Natural killer cell (primary cell): ENCODE measurements at regions not wholly inside any gene's neighbourhood (a gene's known extent, or its start where the extent isn't known, plus 50 kb on each side); places are given as distances from the start of the nearest gene placed in this dataset.

Source experiments
- ATAC-seq, 3 donors: fragments of 150-1000 bp in 2 of 3; fragments of 200-7000 bp in 1 of 3; cut with Tn5 transposase; 1 replicate in 1 of 3; 2 replicates in 2 of 3; pipeline ENCODE4 v1.10.0; 2021; ENCODE audit warnings: mild to moderate bottlenecking in 2 of 3, moderate library complexity in 2 of 3
- DNase-seq, 2 donors: peaks; one replicate each; pipeline versions ENCODE4 v3.0.0 to v3.0.0-alpha.2; 2013 to 2021; ENCODE audit warnings: mixed read lengths in 1 of 2
- H3K27ac ChIP-seq: one replicate; pipeline ENCODE4 v1.5.1; 2013; ENCODE audit warnings: mild to moderate bottlenecking, low read length
- H3K27me3 ChIP-seq: one replicate; pipeline ENCODE4 v1.6.1; 2013; ENCODE audit warnings: low read length; ENCODE audit not compliant: control insufficient read depth, insufficient read depth
- H3K36me3 ChIP-seq: one replicate; pipeline ENCODE4 v1.6.1; 2013; ENCODE audit warnings: low read length; ENCODE audit not compliant: control insufficient read depth, insufficient read depth
- H3K4me1 ChIP-seq: one replicate; pipeline ENCODE4 v1.6.1; 2013; ENCODE audit warnings: low read length; ENCODE audit not compliant: control insufficient read depth, insufficient read depth
- H3K4me3 ChIP-seq: one replicate; pipeline ENCODE4 v1.5.1; 2013; ENCODE audit warnings: low read length
- H3K9me3 ChIP-seq: one replicate; pipeline ENCODE4 v1.6.1; 2013; ENCODE audit warnings: low read length; ENCODE audit not compliant: control insufficient read depth, insufficient read depth
- H3K27ac Mint-ChIP-seq, 2 donors: one replicate each; pipeline ENCODE4 v1.8.0; 2022; ENCODE audit warnings: mild to moderate bottlenecking in 2 of 2, mixed read lengths in 2 of 2, moderate library complexity in 1 of 2
- H3K27me3 Mint-ChIP-seq, 2 donors: one replicate each; pipeline ENCODE4 v1.8.0; 2022; ENCODE audit warnings: low read depth in 2 of 2, mixed read lengths in 2 of 2
- H3K36me3 Mint-ChIP-seq: one replicate; pipeline ENCODE4 v1.8.0; 2022; ENCODE audit warnings: mixed read lengths
- H3K4me1 Mint-ChIP-seq, 2 donors: one replicate each; pipeline ENCODE4 v1.8.0; 2022; ENCODE audit warnings: mixed read lengths in 2 of 2
- H3K4me3 Mint-ChIP-seq: one replicate; pipeline ENCODE4 v1.8.0; 2022; ENCODE audit warnings: mild to moderate bottlenecking, moderate library complexity, mixed read lengths
- H3K9me3 Mint-ChIP-seq, 2 donors: one replicate each; pipeline ENCODE4 v1.8.0; 2022; ENCODE audit warnings: mixed read lengths in 2 of 2
- WGBS: methylation state at CpG from one replicate; pipeline ENCODE4 v1.1.7; 2013; ENCODE audit warnings: missing lambda C conversion rate; ENCODE audit not compliant: insufficient coverage; 5-methylcytosine and 5-hydroxymethylcytosine counted together
- intact Hi-C: fragments of 100-400 bp; cut with micrococcal nuclease; formaldehyde crosslinking; loops from one replicate; pipeline ENCODE4 v1.14.2; 2022
- TF ChIP-seq, protein P1 (sequence below): fragments of 200-600 bp; IDR thresholded peaks from one replicate; pipeline ENCODE4 v1.8.0; 2022; ENCODE audit warnings: antibody characterized with exemption

- Histone ChIP-seq H3K4me1 (no peaks in the 10 kb centered on the region), H3K4me3 (no peak overlapping the region), H3K9me3 (no peaks in the 10 kb centered on the region), H3K27me3 (no peaks in the 10 kb centered on the region), H3K27ac (no peak overlapping the region), H3K36me3 (no peaks in the 10 kb centered on the region)
- Mint-ChIP-seq H3K27me3 (no peaks in the 10 kb centered on the region), H3K4me3 (no peak overlapping the region), H3K36me3 (no peaks in the 10 kb centered on the region), H3K4me1 (no peaks in the 10 kb centered on the region), H3K27ac (no peak overlapping the region), H3K9me3 (peaks cover 9 to 19% of the 10 kb centered on the region in 2 donors)
- DNase-seq (no peak), ATAC-seq (no peak)
- intact Hi-C loops, result no loop called here
- WGBS, result 62% methylated on average over 4 of the region's 4 CpGs
- TF ChIP-seq, protein P1, sequence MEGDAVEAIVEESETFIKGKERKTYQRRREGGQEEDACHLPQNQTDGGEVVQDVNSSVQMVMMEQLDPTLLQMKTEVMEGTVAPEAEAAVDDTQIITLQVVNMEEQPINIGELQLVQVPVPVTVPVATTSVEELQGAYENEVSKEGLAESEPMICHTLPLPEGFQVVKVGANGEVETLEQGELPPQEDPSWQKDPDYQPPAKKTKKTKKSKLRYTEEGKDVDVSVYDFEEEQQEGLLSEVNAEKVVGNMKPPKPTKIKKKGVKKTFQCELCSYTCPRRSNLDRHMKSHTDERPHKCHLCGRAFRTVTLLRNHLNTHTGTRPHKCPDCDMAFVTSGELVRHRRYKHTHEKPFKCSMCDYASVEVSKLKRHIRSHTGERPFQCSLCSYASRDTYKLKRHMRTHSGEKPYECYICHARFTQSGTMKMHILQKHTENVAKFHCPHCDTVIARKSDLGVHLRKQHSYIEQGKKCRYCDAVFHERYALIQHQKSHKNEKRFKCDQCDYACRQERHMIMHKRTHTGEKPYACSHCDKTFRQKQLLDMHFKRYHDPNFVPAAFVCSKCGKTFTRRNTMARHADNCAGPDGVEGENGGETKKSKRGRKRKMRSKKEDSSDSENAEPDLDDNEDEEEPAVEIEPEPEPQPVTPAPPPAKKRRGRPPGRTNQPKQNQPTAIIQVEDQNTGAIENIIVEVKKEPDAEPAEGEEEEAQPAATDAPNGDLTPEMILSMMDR, result no peak
These were observed 360.8 kb downstream of the GPATCH2 start for GRCh38 chr1:217270101-217270500.

- H3K9me3 Mint-ChIP-seq, result peaks cover 9 to 20% of the 10 kb centered on the region in 2 donors
- no peaks in the 10 kb centered on the region for H3K4me1 Mint-ChIP-seq
- Histone ChIP-seq H3K9me3 (no peaks in the 10 kb centered on the region), H3K36me3 (no peaks in the 10 kb centered on the region), H3K27ac (no peak overlapping the region), H3K27me3 (no peaks in the 10 kb centered on the region), H3K4me3 (no peak overlapping the region), H3K4me1 (no peaks in the 10 kb centered on the region)
- intact Hi-C loops, result no loop called here
- no peaks in the 10 kb centered on the region for H3K36me3 Mint-ChIP-seq
- TF ChIP-seq, protein P1, result no peak
- no peak overlapping the region for H3K27ac Mint-ChIP-seq
- H3K4me3 Mint-ChIP-seq, result no peak overlapping the region
- ATAC-seq (no peak), DNase-seq (no peak)
- 81% methylated on average over 4 of the region's 5 CpGs for WGBS
- H3K27me3 Mint-ChIP-seq, result no peaks in the 10 kb centered on the region
These were observed 362.8 kb downstream of the GPATCH2 start for GRCh38 chr1:217268058-217268457.

DNA sequence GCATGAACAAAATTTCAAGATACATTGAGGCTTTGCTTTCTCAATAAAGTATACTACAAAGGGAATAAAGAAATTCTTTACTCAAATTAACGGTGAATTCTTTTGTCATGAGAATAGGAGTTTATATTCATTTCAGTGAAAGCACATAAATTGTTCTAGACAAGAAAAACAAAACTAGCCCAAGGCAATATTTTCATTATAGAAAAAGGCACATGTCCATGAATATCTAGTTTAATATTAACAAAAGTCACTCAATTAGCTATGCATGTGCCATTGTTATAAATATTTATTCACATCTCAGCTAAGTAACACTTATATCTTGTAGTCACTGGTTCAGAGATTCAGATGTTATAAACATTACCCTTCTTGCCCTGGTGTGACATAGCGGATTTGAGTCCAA lies 369.3 kb downstream of the GPATCH2 start:
- ATAC-seq (no peak), DNase-seq (no peak)
- no peaks in the 10 kb centered on the region for H3K9me3 ChIP-seq
- H3K27ac Mint-ChIP-seq, result no peak overlapping the region
- no peaks in the 10 kb centered on the region for H3K36me3 Mint-ChIP-seq
- intact Hi-C loops, result no loop called here
- TF ChIP-seq, protein P1, result no peak
- 83% methylated on average over 1 of the region's 2 CpGs for WGBS
- peaks cover 2 to 6% of the 10 kb centered on the region in 2 donors for H3K9me3 Mint-ChIP-seq
- no peak overlapping the region for H3K4me3 ChIP-seq
- no peaks in the 10 kb centered on the region for H3K27me3 ChIP-seq
- H3K36me3 ChIP-seq, result no peaks in the 10 kb centered on the region
- H3K4me3 Mint-ChIP-seq, result no peak overlapping the region
- no peak overlapping the region for H3K27ac ChIP-seq
- no peaks in the 10 kb centered on the region for H3K4me1 Mint-ChIP-seq
- no peaks in the 10 kb centered on the region for H3K27me3 Mint-ChIP-seq
- no peaks in the 10 kb centered on the region for H3K4me1 ChIP-seq

- H3K9me3 ChIP-seq, result no peaks in the 10 kb centered on the region
- Mint-ChIP-seq H3K4me3 (no peak overlapping the region), H3K27ac (no peak overlapping the region), H3K27me3 (no peaks in the 10 kb centered on the region), H3K36me3 (no peaks in the 10 kb centered on the region), H3K4me1 (no peaks in the 10 kb centered on the region), H3K9me3 (peaks cover 2 to 6% of the 10 kb centered on the region in 2 donors)
- no peaks in the 10 kb centered on the region for H3K27me3 ChIP-seq
- 81% methylated on average over 1 of the region's 1 CpG for WGBS
- ATAC-seq (no peak), DNase-seq (no peak)
- TF ChIP-seq, protein P1, result no peak
- intact Hi-C loops, result no loop called here
- H3K27ac ChIP-seq, result no peak overlapping the region
- no peak overlapping the region for H3K4me3 ChIP-seq
- H3K36me3 ChIP-seq, result no peaks in the 10 kb centered on the region
- no peaks in the 10 kb centered on the region for H3K4me1 ChIP-seq
These were observed 370.2 kb downstream of the GPATCH2 start for GRCh38 chr1:217260676-217261075.
